ENCODE measurements at regions not wholly inside any gene's neighbourhood (a gene's known extent, or its start where the extent isn't known, plus 50 kb on each side); places are given as distances from the start of the nearest gene placed in this dataset.

DNA sequence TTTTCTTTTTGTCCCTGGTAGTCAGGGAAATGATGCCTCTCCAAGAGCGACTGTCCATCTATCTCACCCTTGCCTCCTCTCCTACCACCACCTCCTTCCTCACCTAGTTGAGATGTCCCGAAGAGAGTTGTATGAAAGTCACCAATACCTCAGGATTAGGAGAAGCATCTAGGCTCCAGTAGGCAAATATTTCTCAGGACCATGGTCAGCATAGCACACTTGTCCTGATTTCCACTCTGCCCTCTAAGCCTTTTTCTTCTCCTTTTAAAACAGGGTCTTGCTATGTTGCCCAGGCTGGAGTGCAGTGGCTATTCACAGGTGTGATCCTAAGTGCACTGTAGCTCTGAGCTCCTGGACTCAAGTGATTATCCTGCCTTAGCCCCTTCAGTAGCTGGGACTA lies 268.4 kb upstream of the PELI2 start:
- no peak overlapping the region for H3K4me2 ChIP-seq (ENCODE audit: low read length)
- H3K23ac ChIP-seq (ENCODE audit: low read length), result no peak overlapping the region
- WGBS (ENCODE audit: extremely low coverage, insufficient coverage, insufficient read length), result no CpG with 5 or more reads among the region's 2 CpGs
- no peaks in the 10 kb centered on the region for H3K79me2 ChIP-seq (ENCODE audit: control insufficient read depth, insufficient read depth, low read length, poor library complexity)
- peaks cover 7% of the 10 kb centered on the region for H3K9me3 ChIP-seq (ENCODE audit: insufficient read depth, low read depth, low read length)
- no peak overlapping the region for H3K14ac ChIP-seq (ENCODE audit: low read length)
- H2BK120ac ChIP-seq (ENCODE audit: insufficient read depth, low read length, poor library complexity), result no peak overlapping the region
- H3K4me1 ChIP-seq (ENCODE audit: control insufficient read depth in 1 of 2, insufficient read depth in 2 of 2, low read length in 2 of 2), result no peaks in the 10 kb centered on the region
- H3K18ac ChIP-seq (ENCODE audit: low read length), result no peak overlapping the region
- no peak for DNase-seq
- H2BK12ac ChIP-seq (ENCODE audit: low read length), result no peak overlapping the region
- no peak overlapping the region for H2AFZ ChIP-seq (ENCODE audit: insufficient read depth, low read length, poor library complexity)
- no peak overlapping the region for H4K12ac ChIP-seq (ENCODE audit: low read depth, low read length)
- H4K91ac ChIP-seq (ENCODE audit: low read depth, low read length), result no peak overlapping the region
- H3K4me3 ChIP-seq (ENCODE audit: low read depth, low read length), result no peak overlapping the region
- H3K36me3 ChIP-seq (ENCODE audit: control insufficient read depth in 1 of 2, insufficient read depth in 2 of 2, low read length in 2 of 2), result no peaks in the 10 kb centered on the region
- no peaks in the 10 kb centered on the region for H3K27me3 ChIP-seq (ENCODE audit: insufficient read depth, low read length)
- H3K4ac ChIP-seq (ENCODE audit: low read depth, low read length), result no peak overlapping the region
- no peak overlapping the region for H3K27ac ChIP-seq (ENCODE audit: low read depth, low read length)
- no peak overlapping the region for H3K9ac ChIP-seq (ENCODE audit: low read length)
- H2BK5ac ChIP-seq (ENCODE audit: low read depth, low read length, poor library complexity), result no peak overlapping the region
- no peak overlapping the region for H2AK5ac ChIP-seq (ENCODE audit: low read length)
- H3K79me1 ChIP-seq (ENCODE audit: low read length), result no peaks in the 10 kb centered on the region
- H4K8ac ChIP-seq (ENCODE audit: low read depth, low read length), result no peak overlapping the region

DNA sequence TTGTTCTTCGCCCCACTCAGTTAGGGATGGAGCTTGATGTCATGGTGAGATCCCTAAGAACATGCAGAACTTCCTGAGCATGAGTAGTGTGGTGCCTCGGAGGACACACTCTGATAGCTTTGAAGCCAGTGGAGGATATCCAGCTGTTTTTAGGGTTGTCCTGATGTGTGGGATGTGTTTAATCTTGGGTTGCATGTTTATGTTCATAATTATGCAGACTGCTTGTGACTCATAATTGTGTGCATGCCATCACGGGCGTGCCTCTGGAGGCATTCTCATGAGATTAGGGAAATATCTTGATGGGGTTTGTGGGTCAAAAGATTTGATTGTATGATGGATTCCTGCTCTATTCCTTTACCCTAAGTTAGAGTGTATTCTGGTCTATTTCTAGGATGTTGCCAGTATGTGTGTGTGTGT lies 267.4 kb upstream of the PELI2 start:
- Histone ChIP-seq H3K79me2 (ENCODE audit: control insufficient read depth, insufficient read depth, low read length, poor library complexity) (no peaks in the 10 kb centered on the region), H4K12ac (ENCODE audit: low read depth, low read length) (no peak overlapping the region), H3K9ac (ENCODE audit: low read length) (no peak overlapping the region), H3K18ac (ENCODE audit: low read length) (no peak overlapping the region), H4K8ac (ENCODE audit: low read depth, low read length) (no peak overlapping the region), H3K4me1 (ENCODE audit: control insufficient read depth in 1 of 2, insufficient read depth in 2 of 2, low read length in 2 of 2) (no peaks in the 10 kb centered on the region), H3K27ac (ENCODE audit: low read depth, low read length) (no peak overlapping the region), H3K4ac (ENCODE audit: low read depth, low read length) (no peak overlapping the region), H2BK5ac (ENCODE audit: low read depth, low read length, poor library complexity) (no peak overlapping the region), H3K79me1 (ENCODE audit: low read length) (no peaks in the 10 kb centered on the region), H2BK120ac (ENCODE audit: insufficient read depth, low read length, poor library complexity) (no peak overlapping the region), H3K14ac (ENCODE audit: low read length) (no peak overlapping the region), H3K36me3 (ENCODE audit: control insufficient read depth in 1 of 2, insufficient read depth in 2 of 2, low read length in 2 of 2) (no peaks in the 10 kb centered on the region), H2AFZ (ENCODE audit: insufficient read depth, low read length, poor library complexity) (no peak overlapping the region), H3K27me3 (ENCODE audit: insufficient read depth, low read length) (no peaks in the 10 kb centered on the region), H3K23ac (ENCODE audit: low read length) (no peak overlapping the region), H3K9me3 (ENCODE audit: insufficient read depth, low read depth, low read length) (peaks cover 3% of the 10 kb centered on the region), H3K4me3 (ENCODE audit: low read depth, low read length) (no peak overlapping the region), H2AK5ac (ENCODE audit: low read length) (no peak overlapping the region), H3K4me2 (ENCODE audit: low read length) (no peak overlapping the region), H2BK12ac (ENCODE audit: low read length) (no peak overlapping the region), H4K91ac (ENCODE audit: low read depth, low read length) (no peak overlapping the region)
- DNase-seq, result peak in 1 of 2 donors; percentile 59
- WGBS (ENCODE audit: extremely low coverage, insufficient coverage, insufficient read length), result no CpG with 5 or more reads among the region's 4 CpGs

- Histone ChIP-seq H3K4ac (ENCODE audit: low read depth, low read length) (no peak overlapping the region), H2BK5ac (ENCODE audit: low read depth, low read length, poor library complexity) (no peak overlapping the region), H2AFZ (ENCODE audit: insufficient read depth, low read length, poor library complexity) (no peak overlapping the region), H3K27me3 (ENCODE audit: insufficient read depth, low read length) (no peaks in the 10 kb centered on the region), H3K9me3 (ENCODE audit: insufficient read depth, low read depth, low read length) (no peaks in the 10 kb centered on the region), H3K23ac (ENCODE audit: low read length) (no peak overlapping the region), H3K27ac (ENCODE audit: low read depth, low read length) (no peak overlapping the region), H3K18ac (ENCODE audit: low read length) (no peak overlapping the region), H3K9ac (ENCODE audit: low read length) (no peak overlapping the region), H3K14ac (ENCODE audit: low read length) (no peak overlapping the region), H3K79me1 (ENCODE audit: low read length) (no peaks in the 10 kb centered on the region), H3K4me3 (ENCODE audit: low read depth, low read length) (no peak overlapping the region), H4K91ac (ENCODE audit: low read depth, low read length) (no peak overlapping the region), H2BK12ac (ENCODE audit: low read length) (no peak overlapping the region), H2BK120ac (ENCODE audit: insufficient read depth, low read length, poor library complexity) (no peak overlapping the region), H3K4me2 (ENCODE audit: low read length) (no peak overlapping the region), H3K79me2 (ENCODE audit: control insufficient read depth, insufficient read depth, low read length, poor library complexity) (no peaks in the 10 kb centered on the region), H3K36me3 (ENCODE audit: control insufficient read depth in 1 of 2, insufficient read depth in 2 of 2, low read length in 2 of 2) (no peaks in the 10 kb centered on the region), H3K4me1 (ENCODE audit: control insufficient read depth in 1 of 2, insufficient read depth in 2 of 2, low read length in 2 of 2) (no peaks in the 10 kb centered on the region), H2AK5ac (ENCODE audit: low read length) (no peak overlapping the region), H4K12ac (ENCODE audit: low read depth, low read length) (no peak overlapping the region), H4K8ac (ENCODE audit: low read depth, low read length) (no peak overlapping the region)
- DNase-seq, result no peak
- no CpG with 5 or more reads among the region's 2 CpGs for WGBS (ENCODE audit: extremely low coverage, insufficient coverage, insufficient read length)
Measured at GRCh38 chr14:55851301-55851700, 266.9 kb upstream of the PELI2 start.

DNA sequence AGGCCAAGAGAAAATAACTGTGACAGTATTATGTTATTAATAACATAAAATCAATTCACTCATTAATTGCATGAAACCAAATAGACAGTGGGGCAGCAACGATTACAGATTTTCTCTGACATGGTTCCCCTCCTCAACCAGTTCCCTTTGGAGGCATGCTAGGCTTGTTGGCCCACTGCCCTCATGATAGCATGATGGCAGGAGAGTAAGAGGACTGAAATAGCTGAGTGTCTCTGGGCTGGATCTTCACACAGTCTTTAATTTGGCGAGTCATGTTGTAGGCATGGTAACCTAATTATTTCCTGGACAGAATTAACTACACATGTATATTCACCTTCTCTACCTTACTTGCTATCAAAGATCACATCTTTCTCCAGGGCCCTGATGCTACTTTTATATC lies 266.2 kb upstream of the PELI2 start:
- Histone ChIP-seq H3K79me2 (ENCODE audit: control insufficient read depth, insufficient read depth, low read length, poor library complexity) (no peaks in the 10 kb centered on the region), H3K4me2 (ENCODE audit: low read length) (no peak overlapping the region), H3K4me1 (ENCODE audit: control insufficient read depth in 1 of 2, insufficient read depth in 2 of 2, low read length in 2 of 2) (no peaks in the 10 kb centered on the region), H2AK5ac (ENCODE audit: low read length) (no peak overlapping the region), H2BK120ac (ENCODE audit: insufficient read depth, low read length, poor library complexity) (no peak overlapping the region), H3K27ac (ENCODE audit: low read depth, low read length) (no peak overlapping the region), H4K12ac (ENCODE audit: low read depth, low read length) (no peak overlapping the region), H3K23ac (ENCODE audit: low read length) (no peak overlapping the region), H3K14ac (ENCODE audit: low read length) (no peak overlapping the region), H3K79me1 (ENCODE audit: low read length) (no peaks in the 10 kb centered on the region), H4K91ac (ENCODE audit: low read depth, low read length) (no peak overlapping the region), H4K8ac (ENCODE audit: low read depth, low read length) (no peak overlapping the region), H3K27me3 (ENCODE audit: insufficient read depth, low read length) (no peaks in the 10 kb centered on the region), H3K4ac (ENCODE audit: low read depth, low read length) (no peak overlapping the region), H2AFZ (ENCODE audit: insufficient read depth, low read length, poor library complexity) (no peak overlapping the region), H3K36me3 (ENCODE audit: control insufficient read depth in 1 of 2, insufficient read depth in 2 of 2, low read length in 2 of 2) (no peaks in the 10 kb centered on the region), H2BK5ac (ENCODE audit: low read depth, low read length, poor library complexity) (no peak overlapping the region), H3K9ac (ENCODE audit: low read length) (no peak overlapping the region), H3K4me3 (ENCODE audit: low read depth, low read length) (no peak overlapping the region), H2BK12ac (ENCODE audit: low read length) (no peak overlapping the region), H3K18ac (ENCODE audit: low read length) (no peak overlapping the region), H3K9me3 (ENCODE audit: insufficient read depth, low read depth, low read length) (no peaks in the 10 kb centered on the region)
- no CpG with 5 or more reads among the region's 2 CpGs for WGBS (ENCODE audit: extremely low coverage, insufficient coverage, insufficient read length)
- DNase-seq, result peak in 1 of 2 donors; percentile 29

Data from trophoblast cell (in vitro differentiated cells and primary cell).